GM13976 (cell line): ENCODE measurements at regions not wholly inside any gene's neighbourhood (a gene's known extent, or its start where the extent isn't known, plus 50 kb on each side); places are given as distances from the start of the nearest gene placed in this dataset.
"Not testable (repeated sequence)": the region's sequence is repeated elsewhere in the genome, so short reads cannot be mapped to it uniquely, and the experiment has no call there.

Experiments
- DNase-seq: peaks from one replicate; pipeline ENCODE4 v3.0.0; 2012; ENCODE audit warnings: low spot score
- in situ Hi-C: fragments of 300-500 bp; cut with MboI; formaldehyde crosslinking; loops from one replicate; pipeline ENCODE4 v1.12.0; 2022; ENCODE audit warnings: low sequenced_read_pairs, mixed read lengths, inconsistent platforms; ENCODE audit not compliant: unreplicated experiment
- TF ChIP-seq, protein P1 (sequence below): IDR thresholded peaks from 2 replicates; pipeline ENCODE4 v1.5.1; 2012; ENCODE audit warnings: borderline replicate concordance, mild to moderate bottlenecking; ENCODE audit not compliant: insufficient read depth; ENCODE audit errors: extremely low read depth, missing control alignments, control extremely low read depth

DNA sequence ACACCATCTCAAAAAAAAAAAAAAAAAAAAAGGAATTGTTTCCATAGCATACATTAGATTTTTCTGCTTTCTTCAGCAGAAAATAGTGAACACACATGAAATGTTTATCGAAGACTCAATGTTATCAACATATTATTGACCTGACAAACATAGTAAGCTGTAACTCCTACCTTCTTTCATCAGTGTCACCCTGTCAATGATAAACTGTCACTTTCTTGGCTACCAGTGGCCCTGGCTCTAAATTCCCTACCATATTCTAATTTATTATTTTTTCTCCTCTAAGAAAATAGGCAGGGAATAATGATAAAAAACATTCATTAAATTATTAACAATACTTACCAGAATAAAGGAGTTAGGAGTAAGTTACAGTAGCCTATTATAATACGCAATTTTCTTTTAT, 127.3 kb upstream of the KLHL1 start:
- TF ChIP-seq, protein P1, sequence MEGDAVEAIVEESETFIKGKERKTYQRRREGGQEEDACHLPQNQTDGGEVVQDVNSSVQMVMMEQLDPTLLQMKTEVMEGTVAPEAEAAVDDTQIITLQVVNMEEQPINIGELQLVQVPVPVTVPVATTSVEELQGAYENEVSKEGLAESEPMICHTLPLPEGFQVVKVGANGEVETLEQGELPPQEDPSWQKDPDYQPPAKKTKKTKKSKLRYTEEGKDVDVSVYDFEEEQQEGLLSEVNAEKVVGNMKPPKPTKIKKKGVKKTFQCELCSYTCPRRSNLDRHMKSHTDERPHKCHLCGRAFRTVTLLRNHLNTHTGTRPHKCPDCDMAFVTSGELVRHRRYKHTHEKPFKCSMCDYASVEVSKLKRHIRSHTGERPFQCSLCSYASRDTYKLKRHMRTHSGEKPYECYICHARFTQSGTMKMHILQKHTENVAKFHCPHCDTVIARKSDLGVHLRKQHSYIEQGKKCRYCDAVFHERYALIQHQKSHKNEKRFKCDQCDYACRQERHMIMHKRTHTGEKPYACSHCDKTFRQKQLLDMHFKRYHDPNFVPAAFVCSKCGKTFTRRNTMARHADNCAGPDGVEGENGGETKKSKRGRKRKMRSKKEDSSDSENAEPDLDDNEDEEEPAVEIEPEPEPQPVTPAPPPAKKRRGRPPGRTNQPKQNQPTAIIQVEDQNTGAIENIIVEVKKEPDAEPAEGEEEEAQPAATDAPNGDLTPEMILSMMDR: no peak
- in situ Hi-C loops: no loop called here

DNA sequence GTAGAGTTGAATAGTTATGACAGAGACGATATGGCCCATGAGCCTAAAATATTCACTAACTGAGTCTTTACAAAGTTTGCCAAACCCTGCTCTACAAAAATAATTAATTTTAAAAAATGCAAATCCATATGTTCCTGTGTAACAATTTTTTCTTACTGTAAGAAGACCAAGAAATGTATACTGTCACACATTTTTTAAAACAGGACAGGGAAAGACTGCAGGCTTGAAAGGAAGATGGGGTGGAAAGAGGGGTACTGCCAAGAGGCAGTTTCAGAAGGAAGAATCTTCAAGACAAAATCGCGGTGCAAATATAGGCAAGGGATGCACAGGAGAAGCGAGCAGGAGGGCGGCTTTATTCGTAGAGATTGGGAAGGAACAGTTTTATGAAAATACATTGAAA, 115.7 kb upstream of the KLHL1 start:
- no peak for DNase-seq
- in situ Hi-C loops: no loop called here
- TF ChIP-seq, protein P1: no peak

More for the DNA sequence above, 127.3 kb upstream of the KLHL1 start:
- no peak for DNase-seq

DNA sequence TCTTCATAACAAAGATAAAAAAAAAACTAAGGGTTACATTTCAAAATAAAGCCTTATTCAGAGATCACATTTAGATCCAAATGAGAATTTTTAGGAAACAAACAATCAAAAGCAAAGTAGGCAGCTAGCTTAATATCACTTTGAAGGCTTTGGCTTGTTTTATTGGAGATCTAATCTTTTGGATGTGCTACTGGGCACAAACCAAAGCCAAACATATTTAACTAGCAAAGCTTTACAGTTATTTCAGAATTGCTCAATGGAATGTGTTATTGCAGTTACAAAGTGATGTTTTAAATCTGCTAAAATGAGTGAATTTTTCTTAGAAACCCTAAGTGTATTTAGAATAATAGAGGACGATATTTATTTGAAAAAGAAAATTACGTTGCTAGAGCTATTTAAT, 114.7 kb upstream of the KLHL1 start:
- in situ Hi-C loops: no loop called here
- no peak for DNase-seq

DNA sequence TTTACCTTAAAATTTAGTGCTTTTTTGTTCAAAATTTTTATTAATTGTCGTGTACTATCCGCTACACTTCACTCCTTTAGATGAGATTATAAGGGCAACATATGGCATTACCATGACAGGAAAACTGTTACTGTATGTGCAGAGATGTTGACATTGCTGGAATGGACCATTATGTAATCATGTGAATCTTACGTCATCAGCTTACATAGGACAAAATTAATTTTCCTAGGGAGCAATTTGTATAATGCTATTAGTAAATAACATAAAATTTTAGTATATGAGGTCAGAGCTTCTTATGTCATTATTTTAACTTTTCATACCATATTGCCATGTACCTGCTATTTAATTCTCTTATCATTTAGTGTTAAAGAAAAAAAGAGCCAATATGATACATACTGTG, 110.4 kb upstream of the KLHL1 start:
- TF ChIP-seq, protein P1: no peak
- in situ Hi-C loops: no loop called here

More for the DNA sequence above, 114.7 kb upstream of the KLHL1 start:
- TF ChIP-seq, protein P1: no peak

DNA sequence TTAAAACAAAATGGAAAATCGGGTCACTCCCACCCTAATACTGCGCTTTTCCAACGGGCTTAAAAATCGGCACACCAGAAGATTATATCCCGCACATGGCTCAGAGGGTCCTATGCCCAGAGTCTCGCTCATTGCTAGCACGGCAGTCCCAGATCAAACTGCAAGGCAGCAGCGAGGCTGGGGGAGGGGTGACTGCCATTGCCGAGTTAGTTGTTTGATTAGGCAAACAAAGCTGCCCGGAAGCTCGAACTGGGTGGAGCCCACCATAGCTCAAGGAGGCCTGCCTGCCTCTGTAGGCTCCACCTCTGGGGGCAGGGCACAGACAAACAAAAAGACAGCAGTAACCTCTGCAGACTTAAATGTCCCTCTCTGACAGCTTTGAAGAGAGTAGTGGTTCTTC, 100.7 kb upstream of the KLHL1 start:
- in situ Hi-C loops, DNase-seq: not testable (repeated sequence)

More for the DNA sequence above, 110.4 kb upstream of the KLHL1 start:
- no peak for DNase-seq

GRCh38 chr13:70206671-70207070, 98.4 kb upstream of the KLHL1 start:
- in situ Hi-C loops: no loop called here
- TF ChIP-seq, protein P1: no peak
- no peak for DNase-seq

DNA sequence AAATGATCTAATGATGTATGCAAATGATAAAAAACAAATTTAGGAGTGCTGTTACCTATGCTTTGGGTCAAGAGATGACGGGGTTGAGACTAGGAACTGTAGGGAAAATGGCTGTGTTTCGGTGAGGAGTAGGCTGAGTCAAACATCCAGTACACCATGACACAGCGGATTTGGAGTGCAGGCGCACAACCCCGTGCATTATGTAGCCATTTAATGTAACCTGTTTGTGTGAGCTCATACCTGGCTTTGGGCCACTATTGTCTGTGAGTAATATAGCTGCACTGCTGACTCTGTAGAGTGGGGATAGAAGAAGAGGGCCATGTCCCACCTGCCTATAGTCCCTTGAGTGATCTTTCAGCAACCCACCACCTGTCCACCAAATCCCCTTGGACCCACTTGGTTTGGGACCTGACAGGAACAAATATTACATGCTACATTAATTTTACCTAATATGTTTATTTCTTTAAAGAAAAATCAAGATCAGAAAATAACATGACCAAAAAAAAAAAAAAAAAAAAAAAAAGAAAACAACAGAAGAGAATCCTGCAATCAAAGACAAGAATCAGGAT, 95.5 kb upstream of the KLHL1 start:
- DNase-seq: no peak
- in situ Hi-C loops: no loop called here

More for the DNA sequence above, 95.5 kb upstream of the KLHL1 start:
- TF ChIP-seq, protein P1: no peak
